HepG2 (cell line): ENCODE measurements at regions not wholly inside any gene's neighbourhood (a gene's known extent, or its start where the extent isn't known, plus 50 kb on each side); places are given as distances from the start of the nearest gene placed in this dataset.

Experiments used
- ATAC-seq: fragments of 200-7000 bp; cut with Tn5 transposase; 3 replicates; pipeline ENCODE4 v1.9.1; 2020; ENCODE audit warnings: mild to moderate bottlenecking, moderate library complexity
- BruUV-seq: library from RNA; stranded (reverse); fragments of 400-500 nt; replicated peaks from 2 replicates; lab custom pipeline; 2021; lab: Mats Ljungman, UMichigan
- CTCF ChIA-PET: fragments of 300-600 bp; formaldehyde crosslinking; extraction: SDS; loops from one replicate; lab custom pipeline; 2021; ENCODE audit warnings: low total read pairs, inconsistent platforms, low intra/inter-chr PET ratio; lab: Yijun Ruan, JAX
- POLR2A ChIA-PET: fragments of 350-600 bp; sonication (Branson Sonifier 250); formaldehyde crosslinking; loops from one replicate; lab custom pipeline; 2020; ENCODE audit warnings: antibody characterized with exemption, inconsistent platforms; lab: Yijun Ruan, JAX
- DNase-seq: peaks from one replicate; pipeline ENCODE4 v3.0.0-alpha.2; 2015; ENCODE audit warnings: low spot score
- FAIRE-seq: peaks from 3 replicates; lab custom pipeline; 2011; peaks lifted over from hg19 to GRCh38; lab: Jason Lieb, UNC
- H2AFZ ChIP-seq: one replicate; pipeline ENCODE4 v1.6.1; 2011; ENCODE audit warnings: low read length, inconsistent platforms
- H3K27ac ChIP-seq: fragments of 300-600 bp; 3 replicates; pipeline ENCODE4 v1.8.0; 2011; ENCODE audit warnings: mixed run types, mild to moderate bottlenecking, mixed read lengths, low read length, inconsistent platforms; ENCODE audit not compliant: insufficient read depth; ENCODE audit errors: extremely low read length
- H3K27me3 ChIP-seq, 2 experiments: fragments of 200-600 bp in 1 of 2; 2 replicates in 1 of 2; 3 replicates in 1 of 2; pipeline versions ENCODE4 v1.6.0 to v1.8.0; 2011; ENCODE audit warnings: low read length in 2 of 2, mild to moderate bottlenecking in 2 of 2, moderate library complexity in 2 of 2, inconsistent platforms in 1 of 2; ENCODE audit not compliant: insufficient read depth in 2 of 2, control insufficient read depth in 1 of 2
- H3K36me3 ChIP-seq, 2 experiments: fragments of 200-600 bp in 1 of 2; replicated peaks in 1 of 2; 2 replicates in 1 of 2; 3 replicates in 1 of 2; pipeline versions ENCODE4 v1.5.1 to v1.8.0; 2011; ENCODE audit warnings: low read length in 2 of 2, inconsistent platforms in 1 of 2; ENCODE audit not compliant: insufficient read depth in 2 of 2, control insufficient read depth in 1 of 2
- H3K4me1 ChIP-seq: 2 replicates; pipeline ENCODE4 v1.5.1; 2012; ENCODE audit warnings: low read length, inconsistent platforms; ENCODE audit not compliant: insufficient read depth
- H3K4me2 ChIP-seq: 2 replicates; pipeline ENCODE4 v1.6.0; 2011; ENCODE audit warnings: low read depth, low read length, inconsistent platforms
- H3K4me3 ChIP-seq, 3 experiments: fragments of 200-600 bp in 1 of 3; sonication (generic), shearing (Covaris generic) in 1 of 3; replicated peaks in 1 of 3; 2 replicates each; pipeline ENCODE4 v1.5.1; 2011 to 2016; ENCODE audit warnings: low read length in 3 of 3, inconsistent platforms in 2 of 3, low read depth in 2 of 3, mild to moderate bottlenecking in 2 of 3, control low read depth in 1 of 3, mixed read lengths in 1 of 3; ENCODE audit not compliant: insufficient read depth in 1 of 3
- H3K79me2 ChIP-seq: one replicate; pipeline ENCODE4 v1.6.1; 2011; ENCODE audit warnings: low read length, inconsistent platforms; ENCODE audit not compliant: insufficient read depth
- H3K9ac ChIP-seq: 2 replicates; pipeline ENCODE4 v1.6.0; 2011; ENCODE audit warnings: mild to moderate bottlenecking, low read depth, low read length, inconsistent platforms; ENCODE audit not compliant: insufficient read depth
- H3K9me3 ChIP-seq: 2 replicates; pipeline ENCODE4 v1.5.1; 2012; ENCODE audit warnings: mild to moderate bottlenecking, low read length
- H4K20me1 ChIP-seq: 2 replicates; pipeline ENCODE4 v1.6.0; 2011; ENCODE audit warnings: inconsistent platforms, mild to moderate bottlenecking, low read length, moderate library complexity; ENCODE audit not compliant: insufficient read depth
- ATM ChIP-seq: fragments of 450-650 bp; IDR thresholded peaks from 2 replicates; pipeline ENCODE4 v1.7.1; 2017; ENCODE audit warnings: mild to moderate bottlenecking, borderline replicate concordance
- CBFB ChIP-seq: sonication (generic); formaldehyde crosslinking; IDR thresholded peaks from 2 replicates; pipeline ENCODE4 v1.4.0; 2020; ENCODE audit warnings: missing genetic modification reagents
- GPN1 ChIP-seq: sonication (generic); formaldehyde crosslinking; IDR thresholded peaks from 2 replicates; pipeline ENCODE4 v1.5.1; 2020; ENCODE audit warnings: missing genetic modification reagents, borderline replicate concordance
- NCOA2 ChIP-seq: sonication (generic); formaldehyde crosslinking; IDR thresholded peaks from 2 replicates; pipeline ENCODE4 v1.8.0; 2022; ENCODE audit warnings: inconsistent platforms
- TMF1 ChIP-seq: sonication (generic); formaldehyde crosslinking; IDR thresholded peaks from 2 replicates; pipeline ENCODE4 v1.8.1; 2022; ENCODE audit warnings: low read depth, missing genetic modification reagents
- ZNF124 ChIP-seq: sonication (generic); formaldehyde crosslinking; IDR thresholded peaks from 2 replicates; pipeline ENCODE4 v1.4.0; 2020; ENCODE audit warnings: missing genetic modification reagents
- ZNF44 ChIP-seq: sonication (generic); formaldehyde crosslinking; IDR thresholded peaks from 2 replicates; pipeline ENCODE4 v1.5.1; 2020; ENCODE audit warnings: mild to moderate bottlenecking, missing genetic modification reagents
- ZNF776 ChIP-seq: sonication (generic); formaldehyde crosslinking; IDR thresholded peaks from 2 replicates; pipeline ENCODE4 v1.4.0; 2020; ENCODE audit warnings: mild to moderate bottlenecking, missing genetic modification reagents
- ZSCAN29 ChIP-seq: sonication (generic); formaldehyde crosslinking; conservative IDR thresholded peaks from 2 replicates; pipeline ENCODE4 v1.4.0; 2020; ENCODE audit warnings: mild to moderate bottlenecking, missing genetic modification reagents
- WGBS: methylation state at CpG from one replicate; pipeline ENCODE4 v1.1.6; 2017; ENCODE audit warnings: low lambda C conversion rate; 5-methylcytosine and 5-hydroxymethylcytosine counted together
- in situ Hi-C: cut with HindIII; loops from 2 replicates; pipeline ENCODE4 v1.10.0; 2017; ENCODE audit warnings: low pct_unique_long_range_greater_than_20kb; ENCODE audit not compliant: extremely low pct_ligation_motif_present
- intact Hi-C: fragments of 100-400 bp; cut with micrococcal nuclease; formaldehyde crosslinking; loops from one replicate; pipeline ENCODE4 v1.10.0; 2022; ENCODE audit not compliant: unreplicated experiment
- TF ChIP-seq, protein P1 (sequence below): sonication (generic); formaldehyde crosslinking; IDR thresholded peaks from 2 replicates; pipeline ENCODE4 v1.5.0; 2020; ENCODE audit warnings: missing genetic modification reagents
- TF ChIP-seq, protein P2 (sequence below): sonication (generic); formaldehyde crosslinking; IDR thresholded peaks from 2 replicates; pipeline ENCODE4 v1.8.0; 2023; ENCODE audit warnings: mild to moderate bottlenecking, missing genetic modification reagents

DNA sequence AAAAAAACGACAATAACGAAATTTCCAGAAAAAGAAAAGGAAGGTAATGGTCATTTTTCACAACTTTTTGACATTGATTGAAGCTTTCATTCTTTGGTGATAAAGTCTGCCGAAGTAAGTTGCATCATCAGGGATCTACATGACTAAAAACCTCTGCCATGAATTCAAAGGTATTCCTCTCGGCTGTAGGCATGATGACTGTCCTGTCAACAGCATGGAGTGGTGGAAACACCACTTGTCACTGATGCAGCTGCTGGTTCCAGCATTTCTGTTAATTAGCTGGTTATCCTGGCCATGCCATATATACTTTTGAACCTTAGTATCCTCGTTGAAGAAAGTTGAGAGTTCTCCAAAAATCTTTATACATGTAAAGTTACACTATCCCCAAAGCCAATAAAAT is 859.0 kb upstream of the ARPP21 start:
- ChIA-PET POLR2A (no interaction called here), CTCF (no interaction called here)
- BruUV-seq = no TSS peak
- in situ Hi-C loops = no loop called here
- no peaks in the 10 kb centered on the region for H4K20me1 ChIP-seq
- no peak overlapping the region for H3K27ac ChIP-seq
- H3K79me2 ChIP-seq = no peaks in the 10 kb centered on the region
- 0% methylated on average over 5 of the region's 5 CpGs for WGBS
- TF ChIP-seq TMF1 (CRISPR knock-in tag) = no peak
- no peak for TF ChIP-seq ZNF776 (CRISPR knock-in tag)
- TF ChIP-seq ZNF124 (CRISPR knock-in tag) = no peak
- H3K4me3 ChIP-seq = no peak overlapping the region
- no peak for DNase-seq
- H2AFZ ChIP-seq = no peak overlapping the region
- no peak for FAIRE-seq
- H3K9ac ChIP-seq = no peak overlapping the region
- no peaks in the 10 kb centered on the region for H3K36me3 ChIP-seq
- no peaks in the 10 kb centered on the region for H3K4me1 ChIP-seq
- ATAC-seq = no peak
- no peaks in the 10 kb centered on the region for H3K27me3 ChIP-seq
- intact Hi-C loops = no loop called here
- no peak overlapping the region for H3K4me2 ChIP-seq
- peaks cover 11% of the 10 kb centered on the region for H3K9me3 ChIP-seq

DNA sequence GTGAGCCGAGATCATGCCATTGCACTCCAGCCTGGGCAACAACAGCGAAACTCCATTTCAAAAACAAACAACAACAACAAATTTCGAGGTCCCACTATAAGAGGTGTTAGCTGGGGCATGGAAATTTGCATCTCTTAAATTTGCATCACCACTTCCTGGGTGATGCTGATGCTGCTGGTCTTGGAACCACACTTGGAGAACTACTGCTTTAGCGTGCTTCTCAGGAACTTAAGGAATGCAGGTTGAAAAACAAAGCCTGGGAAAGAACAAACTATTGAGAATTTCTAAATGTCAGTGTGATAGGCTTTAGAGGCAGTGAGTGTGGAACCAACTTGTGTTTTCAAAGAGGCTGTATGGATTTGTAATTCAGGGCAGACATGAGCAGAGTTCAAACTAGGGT is 858.4 kb upstream of the ARPP21 start:
- Histone ChIP-seq H3K4me1 (no peaks in the 10 kb centered on the region), H2AFZ (no peak overlapping the region), H3K4me2 (no peak overlapping the region), H3K4me3 (no peak overlapping the region), H3K9me3 (peaks cover 6% of the 10 kb centered on the region), H3K27ac (no peak overlapping the region), H3K9ac (no peak overlapping the region), H4K20me1 (no peaks in the 10 kb centered on the region), H3K79me2 (no peaks in the 10 kb centered on the region), H3K27me3 (no peaks in the 10 kb centered on the region), H3K36me3 (no peaks in the 10 kb centered on the region)
- POLR2A ChIA-PET = no interaction called here
- intact Hi-C loops = no loop called here
- in situ Hi-C loops = no loop called here
- ATAC-seq (no peak), DNase-seq (no peak), FAIRE-seq (no peak)
- CTCF ChIA-PET = no interaction called here
- BruUV-seq = no TSS peak
- 2% methylated on average over 4 of the region's 4 CpGs for WGBS
- TF ChIP-seq NCOA2 (CRISPR knock-in tag) = no peak
- TF ChIP-seq CBFB (CRISPR knock-in tag) = no peak
- TF ChIP-seq ZNF776 (CRISPR knock-in tag) = no peak
- no peak for TF ChIP-seq GPN1 (CRISPR knock-in tag)
- no peak for TF ChIP-seq ZSCAN29 (CRISPR knock-in tag)
- TF ChIP-seq, protein P1, sequence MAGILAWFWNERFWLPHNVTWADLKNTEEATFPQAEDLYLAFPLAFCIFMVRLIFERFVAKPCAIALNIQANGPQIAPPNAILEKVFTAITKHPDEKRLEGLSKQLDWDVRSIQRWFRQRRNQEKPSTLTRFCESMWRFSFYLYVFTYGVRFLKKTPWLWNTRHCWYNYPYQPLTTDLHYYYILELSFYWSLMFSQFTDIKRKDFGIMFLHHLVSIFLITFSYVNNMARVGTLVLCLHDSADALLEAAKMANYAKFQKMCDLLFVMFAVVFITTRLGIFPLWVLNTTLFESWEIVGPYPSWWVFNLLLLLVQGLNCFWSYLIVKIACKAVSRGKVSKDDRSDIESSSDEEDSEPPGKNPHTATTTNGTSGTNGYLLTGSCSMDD (CRISPR knock-in tag) = no peak
- TF ChIP-seq, protein P2, sequence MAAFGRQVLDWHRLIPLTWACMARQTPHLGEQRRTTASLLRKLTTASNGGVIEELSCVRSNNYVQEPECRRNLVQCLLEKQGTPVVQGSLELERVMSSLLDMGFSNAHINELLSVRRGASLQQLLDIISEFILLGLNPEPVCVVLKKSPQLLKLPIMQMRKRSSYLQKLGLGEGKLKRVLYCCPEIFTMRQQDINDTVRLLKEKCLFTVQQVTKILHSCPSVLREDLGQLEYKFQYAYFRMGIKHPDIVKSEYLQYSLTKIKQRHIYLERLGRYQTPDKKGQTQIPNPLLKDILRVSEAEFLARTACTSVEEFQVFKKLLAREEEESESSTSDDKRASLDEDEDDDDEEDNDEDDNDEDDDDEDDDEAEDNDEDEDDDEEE (CRISPR knock-in tag) = no peak
- no peak for TF ChIP-seq ZNF44 (CRISPR knock-in tag)
- TF ChIP-seq ATM = no peak
